ENCODE measurements at regions not wholly inside any gene's neighbourhood (a gene's known extent, or its start where the extent isn't known, plus 50 kb on each side); places are given as distances from the start of the nearest gene placed in this dataset.

- TF ChIP-seq JUN (IDR thresholded peaks at IDR 0.05) (no peak), MAZ (IDR thresholded peaks at IDR 0.05; ENCODE audit: borderline replicate concordance, low read depth, low read length) (no peak), CHD4 (IDR thresholded peaks at IDR 0.05; ENCODE audit: borderline replicate concordance) (no peak), CEBPB (IDR thresholded peaks at IDR 0.05) (no peak), EHMT2 (IDR thresholded peaks at IDR 0.05; ENCODE audit: low read depth) (no peak), FOXS1 (CRISPR knock-in tag; IDR thresholded peaks at IDR 0.05) (no peak), NFE2L2 (conservative IDR thresholded peaks at IDR 0.05; ENCODE audit: low read length) (no peak), FOSB (CRISPR knock-in tag; IDR thresholded peaks at IDR 0.05) (no peak), HDAC2 (IDR thresholded peaks at IDR 0.05) (no peak), KDM1A (IDR thresholded peaks at IDR 0.05; ENCODE audit: low read depth) (no peak), POLR2A (IDR thresholded peaks at IDR 0.05; ENCODE audit: low read length) (no peak), HOXB5 (CRISPR knock-in tag; IDR thresholded peaks at IDR 0.05) (no peak), ZSCAN20 (CRISPR knock-in tag; IDR thresholded peaks at IDR 0.05) (no peak), TP53 (CRISPR knock-in tag; IDR thresholded peaks at IDR 0.05) (no peak), E2F6 (IDR thresholded peaks at IDR 0.05; ENCODE audit: borderline replicate concordance, low read depth) (no peak), POLR2AphosphoS2 (conservative IDR thresholded peaks at IDR 0.05; ENCODE audit: low read length) (no peak)
- no peak overlapping the region for H3K4me3 ChIP-seq
- ChIA-PET CTCF (interaction anchor here (1.0 kb wide), 1 partner anchor 77 kb away, joined by 4 read pairs; no protein-coding TSS in a partner anchor), POLR2A (no interaction called here)
- DNase-seq (ENCODE audit: low read depth in 1 of 2, low spot score in 1 of 2) (no peak), FAIRE-seq (no peak), ATAC-seq (no peak)
- H3K4me1 ChIP-seq = no peaks in the 10 kb centered on the region
- H3K4me2 ChIP-seq = no peak overlapping the region
- 42% methylated on average over 2 of the region's 2 CpGs for WGBS (ENCODE audit: missing lambda C conversion rate)
- H3K27ac ChIP-seq = no peak overlapping the region
- no peaks in the 10 kb centered on the region for H3K9me3 ChIP-seq
These were observed 267.7 kb upstream of the G2E3 start for GRCh38 chr14:30291216-30291615.

GRCh38 chr14:30292541-30292940 lies 266.4 kb upstream of the G2E3 start:
- TF ChIP-seq KDM1A (IDR thresholded peaks at IDR 0.05; ENCODE audit: low read depth) (no peak), FOSL2 (IDR thresholded peaks at IDR 0.05) (no peak), FOSL2 (CRISPR knock-in tag; IDR thresholded peaks at IDR 0.05) (no peak), HOXB13 (CRISPR knock-in tag; IDR thresholded peaks at IDR 0.05; ENCODE audit: low read depth) (no peak), HDAC2 (IDR thresholded peaks at IDR 0.05) (no peak), RARB (CRISPR knock-in tag; IDR thresholded peaks at IDR 0.05) (no peak), JUN (IDR thresholded peaks at IDR 0.05) (no peak), ZFP36 (IDR thresholded peaks at IDR 0.05; ENCODE audit: borderline replicate concordance, partially characterized antibody) (no peak), POLR2A (IDR thresholded peaks at IDR 0.05; ENCODE audit: low read length) (no peak), CBX8 (IDR thresholded peaks at IDR 0.05) (no peak), ZNF302 (CRISPR knock-in tag; IDR thresholded peaks at IDR 0.05) (no peak), NPAS2 (CRISPR knock-in tag; IDR thresholded peaks at IDR 0.05; ENCODE audit: borderline replicate concordance) (no peak), CTCF (IDR thresholded peaks at IDR 0.05) (no peak)
- no peak for FAIRE-seq
- Histone ChIP-seq H3K4me3 (no peak overlapping the region), H3K4me2 (no peak overlapping the region), H3K9me3 (no peaks in the 10 kb centered on the region), H3K27ac (no peak overlapping the region), H3K4me1 (no peaks in the 10 kb centered on the region)
- 8% methylated on average over 3 of the region's 3 CpGs for WGBS (ENCODE audit: missing lambda C conversion rate)
- DNase-seq (ENCODE audit: low read depth in 1 of 2, low spot score in 1 of 2) = no peak
- ATAC-seq = no peak
- ChIA-PET POLR2A (no interaction called here), CTCF (interaction anchor here (2.0 kb wide), 1 partner anchor 9 kb away, joined by 10 read pairs; no protein-coding TSS in a partner anchor)

- FAIRE-seq = no peak
- no peaks in the 10 kb centered on the region for H3K9me3 ChIP-seq
- no peak overlapping the region for H3K4me2 ChIP-seq
- H3K4me1 ChIP-seq = no peaks in the 10 kb centered on the region
- no peak overlapping the region for H3K27ac ChIP-seq
- no peak for DNase-seq (ENCODE audit: low read depth in 1 of 2, low spot score in 1 of 2)
- ChIA-PET CTCF (no interaction called here), POLR2A (no interaction called here)
- no peak for ATAC-seq
- no peak overlapping the region for H3K4me3 ChIP-seq
- no peak for TF ChIP-seq CBX8 (IDR thresholded peaks at IDR 0.05)
- no peak for TF ChIP-seq MAZ (IDR thresholded peaks at IDR 0.05; ENCODE audit: borderline replicate concordance, low read depth, low read length)
- no peak for TF ChIP-seq HDAC2 (IDR thresholded peaks at IDR 0.05)
- TF ChIP-seq CBX2 (IDR thresholded peaks at IDR 0.05; ENCODE audit: borderline replicate concordance, low read depth) = no peak
- no peak for TF ChIP-seq HOXA7 (CRISPR knock-in tag; IDR thresholded peaks at IDR 0.05)
- no peak for TF ChIP-seq REST (IDR thresholded peaks at IDR 0.05)
- no peak for TF ChIP-seq SMC3 (IDR thresholded peaks at IDR 0.05)
- TF ChIP-seq BCL3 (IDR thresholded peaks at IDR 0.05) = no peak
- TF ChIP-seq PHF8 (IDR thresholded peaks at IDR 0.05; ENCODE audit: borderline replicate concordance, low read depth) = no peak
These were observed 263.0 kb upstream of the G2E3 start for GRCh38 chr14:30295980-30296379.
